SK-N-SH (cell line): ENCODE measurements at regions not wholly inside any gene's neighbourhood (a gene's known extent, or its start where the extent isn't known, plus 50 kb on each side); places are given as distances from the start of the nearest gene placed in this dataset.

Source experiments
- CTCF ChIA-PET: fragments of 300-600, 350-600 bp; formaldehyde crosslinking; extraction: SDS; loops from one replicate; lab custom pipeline; 2021; lab: Yijun Ruan, JAX
- POLR2A ChIA-PET: fragments of 350-600 bp; sonication (Branson Sonifier 250); formaldehyde crosslinking; extraction: SDS; loops from one replicate; lab custom pipeline; 2020; ENCODE audit warnings: antibody characterized with exemption, inconsistent platforms; lab: Yijun Ruan, JAX
- DNase-seq: peaks from one replicate; pipeline ENCODE4 v3.0.0; 2012
- H2AFZ ChIP-seq: fragments of 200-600 bp; sonication (generic); 2 replicates; pipeline ENCODE4 v1.8.1; 2016; ENCODE audit warnings: antibody characterized with exemption, mild to moderate bottlenecking, low read depth
- H3F3A ChIP-seq: fragments of 200-600 bp; sonication (generic); replicated peaks from 2 replicates; pipeline ENCODE3; 2016; ENCODE audit warnings: antibody characterized with exemption, mild to moderate bottlenecking; ENCODE audit not compliant: insufficient read depth
- H3K27ac ChIP-seq, 2 experiments: fragments of 200-500 bp in 1 of 2; fragments of 200-600 bp in 1 of 2; sonication (Bioruptor generic) in 1 of 2; sonication (generic), shearing (Covaris generic) in 1 of 2; 2 replicates each; pipeline versions ENCODE4 v1.5.1 to v1.6.1; 2014 to 2016; ENCODE audit warnings: low read depth in 2 of 2, inconsistent platforms in 1 of 2, low read length in 1 of 2, mild to moderate bottlenecking in 1 of 2, mixed read lengths in 1 of 2
- H3K27me3 ChIP-seq: fragments of 200-600 bp; sonication (generic), shearing (Covaris generic); 2 replicates; pipeline ENCODE4 v1.6.1; 2016; ENCODE audit warnings: mixed run types; ENCODE audit not compliant: insufficient read depth
- H3K36me3 ChIP-seq, 2 experiments: fragments of 200-500 bp in 1 of 2; fragments of 200-600 bp in 1 of 2; sonication (Bioruptor generic) in 1 of 2; sonication (generic) in 1 of 2; replicated peaks in 1 of 2; 2 replicates each; pipeline versions ENCODE3 to v1.5.1; 2014 to 2016; ENCODE audit warnings: low read length in 1 of 2, mild to moderate bottlenecking in 1 of 2; ENCODE audit not compliant: insufficient read depth in 2 of 2, control insufficient read depth in 1 of 2
- H3K4me1 ChIP-seq, 2 experiments: fragments of 200-500 bp in 1 of 2; fragments of 200-600 bp in 1 of 2; sonication (Bioruptor generic) in 1 of 2; sonication (generic), shearing (Covaris generic) in 1 of 2; 2 replicates each; pipeline versions ENCODE4 v1.5.1 to v1.6.1; 2014 to 2016; ENCODE audit warnings: low read depth in 1 of 2, low read length in 1 of 2, mixed run types in 1 of 2; ENCODE audit not compliant: insufficient read depth in 2 of 2, control insufficient read depth in 1 of 2
- H3K4me2 ChIP-seq: fragments of 200-600 bp; sonication (generic), shearing (Covaris generic); 2 replicates; pipeline ENCODE4 v1.6.1; 2017; ENCODE audit warnings: mixed run types
- H3K4me3 ChIP-seq, 2 experiments: fragments of 200-500 bp in 1 of 2; fragments of 200-600 bp in 1 of 2; sonication (Bioruptor generic) in 1 of 2; sonication (generic), shearing (Covaris generic) in 1 of 2; 2 replicates each; pipeline versions ENCODE4 v1.5.1 to v1.8.1; 2014 to 2016; ENCODE audit warnings: low read depth in 2 of 2, inconsistent platforms in 1 of 2, low read length in 1 of 2, mild to moderate bottlenecking in 1 of 2, mixed read lengths in 1 of 2, moderate library complexity in 1 of 2
- H3K79me2 ChIP-seq: fragments of 200-600 bp; sonication (generic); 2 replicates; pipeline ENCODE4 v1.8.1; 2017; ENCODE audit warnings: mild to moderate bottlenecking; ENCODE audit not compliant: insufficient read depth
- H3K9ac ChIP-seq: fragments of 200-600 bp; sonication (generic); 2 replicates; pipeline ENCODE4 v1.6.1; 2017; ENCODE audit warnings: mixed run types
- H3K9me2 ChIP-seq: fragments of 200-600 bp; sonication (generic); 2 replicates; pipeline ENCODE4 v1.6.1; 2017; ENCODE audit warnings: mixed run types
- H3K9me3 ChIP-seq: fragments of 200-600 bp; sonication (generic); 2 replicates; pipeline ENCODE4 v1.6.1; 2017; ENCODE audit warnings: mixed run types, mild to moderate bottlenecking, moderate library complexity
- H4K20me1 ChIP-seq: fragments of 200-600 bp; sonication (generic); 2 replicates; pipeline ENCODE4 v1.6.1; 2017; ENCODE audit warnings: mild to moderate bottlenecking, mixed run types; ENCODE audit not compliant: insufficient read depth
- CHD2 ChIP-seq: fragments of 150-350 bp; IDR thresholded peaks from 2 replicates; pipeline ENCODE4 v1.6.1; 2018; ENCODE audit warnings: low read length; ENCODE audit not compliant: partially characterized antibody
- EP300 ChIP-seq, 2 experiments: IDR thresholded peaks; 2 replicates each; pipeline versions ENCODE4 v1.4.0 to v1.6.1; 2012; ENCODE audit warnings: borderline replicate concordance in 1 of 2, low read depth in 1 of 2, low read length in 1 of 2
- EZH2phosphoT487 ChIP-seq: fragments of 200-600 bp; sonication (generic); IDR thresholded peaks from 2 replicates; pipeline ENCODE4 v1.6.1; 2017; ENCODE audit warnings: low read depth, mixed run types, mild to moderate bottlenecking, antibody characterized with exemption, moderate library complexity, borderline replicate concordance
- FOXJ3 ChIP-seq: sonication (generic); formaldehyde crosslinking; IDR thresholded peaks from 2 replicates; pipeline ENCODE4 v1.5.1; 2020; ENCODE audit warnings: mild to moderate bottlenecking, missing genetic modification reagents
- GABPA ChIP-seq: IDR thresholded peaks from 2 replicates; pipeline ENCODE4 v1.4.0; 2012; ENCODE audit warnings: low read depth, mild to moderate bottlenecking
- MAX ChIP-seq: IDR thresholded peaks from 2 replicates; pipeline ENCODE4 v1.4.0; 2012; ENCODE audit warnings: low read depth
- MXI1 ChIP-seq: IDR thresholded peaks from 2 replicates; pipeline ENCODE4 v1.6.1; 2012; ENCODE audit warnings: mild to moderate bottlenecking, low read depth, low read length, improper control_type of control experiment
- NRF1 ChIP-seq: IDR thresholded peaks from 2 replicates; pipeline ENCODE4 v1.6.1; 2012; ENCODE audit warnings: low read depth, mild to moderate bottlenecking, low read length
- REST ChIP-seq: IDR thresholded peaks from 2 replicates; pipeline ENCODE4 v1.6.1; 2012; ENCODE audit warnings: mild to moderate bottlenecking, low read depth, low read length, moderate library complexity
- SMC3 ChIP-seq: IDR thresholded peaks from 2 replicates; pipeline ENCODE4 v1.6.1; 2012; ENCODE audit warnings: low read depth, low read length, improper control_type of control experiment
- TEAD4 ChIP-seq: IDR thresholded peaks from 2 replicates; pipeline ENCODE4 v1.4.0; 2012; ENCODE audit warnings: mild to moderate bottlenecking, borderline replicate concordance; ENCODE audit not compliant: insufficient read depth
- USF2 ChIP-seq: fragments of 150-350 bp; IDR thresholded peaks from 2 replicates; pipeline ENCODE4 v1.6.1; 2017; ENCODE audit warnings: antibody characterized with exemption, low read length, low read depth, borderline replicate concordance
- WGBS: methylation state at CpG from one replicate; pipeline ENCODE4 v1.1.6; 2017; ENCODE audit warnings: low lambda C conversion rate; 5-methylcytosine and 5-hydroxymethylcytosine counted together

- Histone ChIP-seq H3K9me2 (no peaks in the 10 kb centered on the region), H3F3A (no peaks in the 10 kb centered on the region), H3K36me3 (no peaks in the 10 kb centered on the region), H3K4me1 (peaks cover 0 to 2% of the 10 kb centered on the region in 2 experiments; a peak in 1 of 4 replicates), H3K4me2 (no peak overlapping the region), H3K4me3 (no peak overlapping the region), H3K27ac (no peak overlapping the region), H2AFZ (no peak overlapping the region), H3K79me2 (no peaks in the 10 kb centered on the region), H3K27me3 (peaks cover 19% of the 10 kb centered on the region; the same call in 1 of the 2 replicates), H3K9me3 (peaks cover 8% of the 10 kb centered on the region; the same call in 1 of the 2 replicates), H4K20me1 (no peaks in the 10 kb centered on the region), H3K9ac (no peak overlapping the region)
- ChIA-PET POLR2A (no interaction called here), CTCF (interaction anchor here (2.4 to 11.1 kb wide), 2 partner anchors 150 to 266 kb away, joined by 12 to 176 read pairs; no protein-coding TSS in a partner anchor)
- DNase-seq = no peak
- 72% methylated on average over 5 of the region's 11 CpGs for WGBS
- TF ChIP-seq GABPA (no peak), MXI1 (no peak), MAX (no peak), TEAD4 (no peak)
Observed at GRCh38 chr7:155192961-155193640, 104.6 kb upstream of the INSIG1 start.

GRCh38 chr7:155193716-155194115 is 104.0 kb upstream of the INSIG1 start:
- H3K9ac ChIP-seq = no peak overlapping the region
- peaks cover 19% of the 10 kb centered on the region; the same call in 1 of the 2 replicates for H3K27me3 ChIP-seq
- H3K27ac ChIP-seq = no peak overlapping the region
- H3K9me3 ChIP-seq = peaks cover 8% of the 10 kb centered on the region; the same call in 1 of the 2 replicates
- H3K9me2 ChIP-seq = no peaks in the 10 kb centered on the region
- H3K4me3 ChIP-seq = no peak overlapping the region
- no peak overlapping the region for H3K4me2 ChIP-seq
- ChIA-PET POLR2A (no interaction called here), CTCF (interaction anchor here (2.4 to 11.1 kb wide), 2 partner anchors 150 to 266 kb away, joined by 12 to 176 read pairs; no protein-coding TSS in a partner anchor)
- H3K79me2 ChIP-seq = no peaks in the 10 kb centered on the region
- DNase-seq = no peak
- H2AFZ ChIP-seq = no peak overlapping the region
- no peak for TF ChIP-seq NRF1
- no peak for TF ChIP-seq FOXJ3 (CRISPR knock-in tag)
- TF ChIP-seq EP300 (IDR thresholded peaks at IDR 0.05; ENCODE audit: borderline replicate concordance in 1 of 2, low read depth in 1 of 2, low read length in 1 of 2) = no peak
- no peak for TF ChIP-seq CHD2
- TF ChIP-seq REST = no peak
- TF ChIP-seq SMC3 = no peak
- no peak for TF ChIP-seq EZH2phosphoT487
- TF ChIP-seq USF2 = no peak
- no peaks in the 10 kb centered on the region for H3F3A ChIP-seq
- H4K20me1 ChIP-seq = no peaks in the 10 kb centered on the region
- WGBS = 44% methylated on average over 3 of the region's 3 CpGs
- H3K36me3 ChIP-seq = no peaks in the 10 kb centered on the region
- peaks cover 0 to 2% of the 10 kb centered on the region in 2 experiments; a peak in 1 of 4 replicates for H3K4me1 ChIP-seq
